GM21390 (cell line): ENCODE measurements at regions not wholly inside any gene's neighbourhood (a gene's known extent, or its start where the extent isn't known, plus 50 kb on each side); places are given as distances from the start of the nearest gene placed in this dataset.

ENCODE experiments used
- ATAC-seq: cut with Tn5 transposase; IDR thresholded peaks from one replicate; pipeline ENCODE4 v1.9.1; 2021; ENCODE audit not compliant: unreplicated experiment

DNA sequence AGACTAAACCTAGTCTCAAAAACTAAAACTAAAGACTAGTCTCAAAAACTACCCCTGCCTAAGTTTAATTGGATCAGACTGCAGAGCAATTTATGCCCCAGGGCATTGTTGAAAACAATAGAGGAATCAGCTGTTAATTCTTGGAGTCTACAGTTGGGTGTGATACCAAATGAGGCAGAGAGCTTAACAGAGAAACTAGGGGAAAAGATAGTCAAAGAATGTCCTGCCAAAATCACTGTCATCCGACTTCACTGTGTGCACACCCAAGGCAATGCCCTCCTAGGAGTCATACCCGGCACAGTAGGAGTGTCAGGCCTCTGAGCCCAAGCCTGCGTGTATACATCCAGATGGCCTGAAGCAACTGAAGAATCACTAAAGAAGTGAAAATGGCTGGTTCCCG is 90.5 kb upstream of the TOMM7 start:
- no peak for ATAC-seq

DNA sequence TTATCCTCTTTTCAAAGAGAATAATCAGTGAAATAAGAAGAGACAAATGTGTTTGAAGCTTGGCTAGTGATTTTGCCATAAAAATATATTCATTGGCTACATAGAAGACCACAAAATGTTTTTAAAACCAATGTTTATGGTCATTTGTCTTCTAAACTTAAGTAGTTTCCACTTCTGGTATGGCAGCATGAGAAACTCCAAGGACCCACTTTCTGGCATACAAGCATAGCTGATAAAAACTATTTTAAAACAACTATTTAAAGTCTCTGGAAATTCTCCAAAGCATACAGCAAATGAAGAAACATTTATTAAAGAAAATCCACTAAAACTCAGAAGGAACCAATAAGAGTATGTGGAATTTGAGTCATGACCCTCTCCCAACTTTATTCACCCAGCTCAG is 89.2 kb upstream of the TOMM7 start:
- no peak for ATAC-seq

DNA sequence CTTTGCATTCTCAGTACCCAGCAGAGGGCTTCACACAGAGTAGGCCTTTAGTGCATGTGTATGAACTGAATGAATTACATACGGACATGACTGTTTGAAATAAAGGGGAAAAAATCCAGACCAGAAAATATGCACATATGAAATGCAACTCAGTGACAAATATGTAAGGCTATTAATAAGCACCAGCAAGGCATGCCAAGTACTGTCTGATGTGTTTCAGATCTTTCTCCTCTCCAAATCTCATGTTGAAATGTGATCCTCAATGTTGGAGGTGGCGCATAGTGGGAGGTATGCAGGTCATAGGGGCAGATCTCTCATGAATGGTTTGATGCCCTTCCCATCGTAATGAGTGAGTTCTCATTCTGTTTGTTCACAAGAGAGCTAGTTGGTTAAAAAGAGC is 87.3 kb upstream of the TOMM7 start:
- no peak for ATAC-seq

DNA sequence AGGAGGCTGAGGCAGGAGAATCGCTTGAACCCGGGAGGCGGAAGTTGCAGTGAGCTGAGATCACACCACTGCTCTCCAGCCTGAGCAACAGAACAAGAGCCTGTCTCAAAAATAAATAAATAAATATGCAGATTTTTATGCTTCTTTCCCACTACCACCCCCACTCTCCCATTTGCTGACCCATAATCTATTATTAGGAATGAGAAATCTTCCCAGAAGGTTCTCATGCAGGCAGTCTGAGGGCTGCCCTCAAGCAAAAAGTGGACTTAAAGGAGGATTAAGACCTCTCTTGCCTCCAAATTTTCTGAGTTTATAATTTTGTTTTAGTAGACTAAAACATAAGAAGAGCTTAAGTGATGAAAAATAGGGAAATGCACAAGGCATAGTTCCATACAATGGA is 85.2 kb upstream of the TOMM7 start:
- ATAC-seq = no peak

DNA sequence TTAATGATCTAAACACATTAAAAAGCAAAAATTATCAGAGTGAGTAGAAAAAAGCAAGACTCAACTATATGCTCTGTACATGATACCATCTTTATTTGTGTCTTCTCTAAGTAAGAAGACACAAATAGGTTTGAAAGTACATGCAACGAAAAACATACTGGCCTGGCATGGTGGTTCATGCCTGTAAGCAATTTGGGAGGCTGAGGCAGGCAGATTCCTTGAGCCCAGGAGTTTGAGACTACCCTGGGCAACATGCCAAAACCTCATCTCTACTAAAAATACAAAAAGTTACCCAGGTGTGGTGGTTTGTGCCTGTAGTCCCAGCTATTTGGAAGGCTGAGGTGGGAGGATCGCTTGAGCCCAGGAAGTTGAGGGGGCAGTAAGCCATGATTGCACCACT is 78.1 kb upstream of the TOMM7 start:
- ATAC-seq = no peak

DNA sequence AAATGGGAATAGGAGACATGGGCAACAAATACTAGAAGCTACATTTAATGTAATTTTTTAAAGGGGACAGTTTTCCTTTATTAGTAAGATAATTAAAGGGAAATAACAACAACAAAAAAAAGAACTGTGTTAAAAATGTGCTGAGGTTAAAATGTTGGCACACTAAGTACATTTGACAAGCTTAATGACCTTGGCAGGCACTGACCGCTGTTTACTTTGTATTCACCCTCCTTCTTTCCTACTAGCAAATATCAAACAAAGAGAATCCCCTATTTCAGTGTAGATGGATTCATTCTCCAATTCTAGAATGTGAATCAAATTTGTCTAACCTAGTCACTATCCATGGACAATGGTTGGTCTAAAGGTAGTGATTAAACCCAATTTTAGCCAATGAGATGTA is 77.5 kb upstream of the TOMM7 start:
- ATAC-seq = no peak

DNA sequence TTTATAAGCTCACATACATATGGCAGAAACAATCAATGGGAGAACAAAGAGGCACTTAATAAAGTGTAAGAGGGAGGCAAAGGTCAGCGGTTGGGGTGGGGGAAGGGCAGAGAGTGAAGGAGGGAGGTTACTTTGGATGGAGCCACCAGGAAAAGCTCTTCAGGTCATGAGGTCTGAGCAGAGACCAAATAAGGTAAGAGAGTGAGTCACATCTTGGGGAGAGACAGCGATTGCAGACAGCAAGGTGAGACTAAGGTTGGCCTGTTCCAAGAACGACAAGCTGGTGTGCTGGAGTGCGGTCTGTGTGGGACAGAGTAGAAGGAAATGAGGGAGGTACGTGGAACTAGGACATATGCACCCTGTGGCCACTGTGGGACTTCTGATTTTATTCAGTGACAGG is 74.3 kb upstream of the TOMM7 start:
- ATAC-seq = no peak

DNA sequence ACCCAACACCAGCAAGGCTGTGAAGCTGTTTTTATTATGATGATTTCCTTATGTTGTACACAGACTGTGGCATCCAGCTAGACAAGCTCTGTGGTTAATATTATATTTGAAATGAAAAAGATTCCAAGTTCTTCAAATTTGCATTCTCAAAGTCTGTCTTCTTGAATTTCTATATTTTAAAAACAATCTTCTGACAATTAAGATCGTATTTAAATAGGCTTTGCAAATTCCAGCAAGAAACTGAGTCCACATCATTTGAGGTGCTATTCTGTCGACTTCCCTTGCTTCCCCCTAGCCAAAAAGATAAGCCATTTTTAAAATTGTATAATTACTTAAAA is 73.1 kb upstream of the TOMM7 start:
- ATAC-seq = no peak

DNA sequence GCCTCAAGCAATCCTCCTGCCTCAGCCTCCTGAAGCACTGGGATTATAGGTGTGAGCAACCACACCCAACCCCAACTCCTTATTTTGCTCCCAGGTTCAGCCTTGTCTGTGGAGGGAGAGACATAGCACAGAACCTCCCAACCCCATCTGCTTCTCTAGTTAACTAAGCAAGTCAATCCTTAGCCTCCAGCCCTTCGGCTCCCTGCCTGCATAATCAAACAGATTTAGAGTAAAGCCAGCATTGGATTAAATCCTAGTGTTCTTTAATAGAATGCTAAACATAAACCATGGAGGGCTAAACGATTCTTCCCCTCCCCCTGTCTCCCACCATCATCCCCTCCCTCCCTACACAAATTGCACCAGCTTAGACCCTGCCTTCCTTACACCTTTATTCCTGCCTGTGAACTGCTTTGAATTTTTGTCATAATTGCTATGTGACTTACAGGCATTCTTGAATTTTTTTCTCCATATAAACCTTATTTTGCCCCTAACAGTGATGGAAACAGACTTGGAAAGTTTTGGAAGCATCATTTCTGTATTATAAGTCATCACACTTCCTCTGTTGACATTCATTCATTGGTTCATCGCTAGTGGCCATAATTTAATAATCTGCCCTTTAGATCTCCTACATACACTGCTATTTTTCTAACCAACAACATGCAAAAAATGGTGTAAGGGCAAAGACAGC is 72.6 kb upstream of the TOMM7 start:
- no peak for ATAC-seq

DNA sequence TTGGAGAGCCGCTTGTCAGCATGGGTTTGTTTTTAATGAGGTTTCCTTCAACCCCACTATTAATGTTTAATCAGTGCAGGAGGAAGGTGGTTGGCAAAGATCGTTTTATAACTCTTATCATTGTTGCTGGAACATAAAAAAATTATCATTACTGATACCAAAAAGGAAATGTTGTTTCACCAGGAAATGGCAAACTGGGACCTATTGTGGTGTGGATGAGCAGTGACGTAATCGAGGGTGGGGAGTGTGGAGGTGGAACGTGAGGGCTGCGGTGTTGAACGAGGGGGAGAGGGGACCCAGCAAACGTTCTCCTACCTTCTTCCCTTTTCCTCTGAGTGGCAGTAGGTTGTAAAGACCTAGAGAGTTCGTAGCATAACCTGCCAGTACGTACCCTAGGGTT is 71.9 kb upstream of the TOMM7 start:
- ATAC-seq = no peak

DNA sequence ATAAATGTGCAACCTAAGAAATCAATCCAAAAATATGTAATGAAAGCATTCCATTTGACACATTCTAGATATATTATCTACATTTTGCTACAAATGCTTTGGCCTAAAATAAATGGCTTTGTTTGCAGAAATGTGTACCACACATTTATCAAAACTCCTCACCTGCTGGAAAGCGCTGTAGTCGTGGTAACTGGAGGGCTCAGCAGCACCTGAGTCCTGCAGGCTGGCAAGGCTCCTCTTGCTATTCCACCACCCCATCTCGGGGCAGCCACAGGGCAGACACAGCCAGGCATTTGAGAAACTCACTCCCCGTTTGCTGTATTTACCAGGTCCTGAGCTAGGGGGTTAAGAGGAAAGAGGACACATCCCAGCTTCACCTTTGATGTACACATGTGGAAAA is 68.1 kb upstream of the TOMM7 start:
- ATAC-seq = no peak

DNA sequence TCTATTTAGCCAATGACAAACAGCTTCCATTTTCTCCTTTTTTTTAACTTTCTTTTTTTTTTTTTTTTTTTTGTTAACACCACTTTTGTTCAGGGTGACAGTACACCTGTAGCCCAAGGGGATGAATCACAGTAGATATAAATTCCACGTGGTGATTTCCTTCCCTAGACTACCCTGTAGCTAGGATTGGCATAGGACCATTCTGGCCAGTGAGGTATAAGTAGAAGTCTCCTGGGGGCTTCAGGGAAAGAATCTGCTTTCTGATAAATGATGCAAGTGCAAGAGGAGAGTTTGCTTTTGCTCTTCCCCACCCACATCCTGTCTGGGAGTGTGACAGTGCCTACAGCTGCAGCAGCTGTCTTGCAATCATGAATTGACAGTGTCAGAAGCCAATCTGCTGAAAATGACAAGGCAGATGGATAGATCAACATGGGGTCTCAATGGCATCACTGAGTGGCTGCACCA is 63.2 kb upstream of the TOMM7 start:
- ATAC-seq = peak; percentile 89

DNA sequence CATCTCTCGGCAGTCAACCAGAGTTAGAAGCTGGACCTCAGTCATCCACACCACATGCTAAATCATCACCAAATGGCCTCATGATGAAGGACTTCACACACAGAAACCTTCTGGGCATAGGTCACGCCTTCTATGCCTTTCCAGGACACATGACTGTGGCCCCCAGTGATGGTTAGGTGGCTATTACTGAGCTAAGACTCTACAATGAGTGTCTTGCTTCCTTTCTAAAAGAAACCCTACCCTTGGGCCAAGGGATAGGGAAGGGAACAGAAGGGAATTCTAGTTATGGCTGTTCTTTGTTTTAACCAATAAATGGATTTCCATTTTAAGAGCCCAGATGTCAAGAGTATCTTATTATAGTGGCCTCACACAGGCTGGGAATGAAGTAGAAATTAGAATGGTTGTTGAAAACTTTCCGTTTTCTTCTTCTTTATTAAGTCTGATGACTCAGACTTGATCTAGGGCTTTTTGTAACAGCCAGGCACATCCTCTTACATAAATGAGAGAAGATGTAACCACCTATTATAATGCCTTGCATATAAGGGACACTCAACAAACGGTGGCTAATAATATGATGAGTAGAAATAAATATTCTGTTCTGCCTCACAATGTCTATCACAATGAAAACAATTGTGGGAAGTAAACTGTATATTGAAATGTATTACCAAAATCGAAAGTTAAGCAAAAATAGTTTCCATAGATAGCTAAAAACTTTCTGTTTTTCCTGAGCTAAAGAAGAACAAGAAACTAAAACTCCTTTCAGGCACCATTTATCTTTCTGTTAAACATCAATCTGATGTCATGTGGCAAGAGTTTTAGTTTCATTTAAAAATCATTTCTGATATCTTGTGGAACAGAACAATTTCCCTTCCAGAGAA is 62.5 kb upstream of the TOMM7 start:
- ATAC-seq = peak; percentile 62

DNA sequence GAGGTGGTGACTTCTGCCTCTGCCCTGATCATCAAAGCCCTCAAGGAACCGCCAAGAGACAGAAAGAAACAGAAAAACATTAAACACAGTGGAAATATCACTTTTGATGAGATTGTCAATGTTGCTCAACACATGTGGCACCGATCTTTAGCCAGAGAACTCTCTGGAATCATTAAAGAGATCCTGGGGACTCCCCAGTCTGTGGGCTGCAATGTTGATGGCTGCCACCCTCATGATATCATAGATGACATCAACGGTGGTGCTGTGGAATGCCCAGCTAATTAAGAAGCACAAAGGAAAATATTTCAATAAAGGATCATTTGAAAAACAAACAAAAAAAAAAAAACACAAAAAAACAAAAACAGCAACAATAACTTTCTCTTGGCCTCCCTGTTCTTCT is 59.5 kb upstream of the TOMM7 start:
- no peak for ATAC-seq

DNA sequence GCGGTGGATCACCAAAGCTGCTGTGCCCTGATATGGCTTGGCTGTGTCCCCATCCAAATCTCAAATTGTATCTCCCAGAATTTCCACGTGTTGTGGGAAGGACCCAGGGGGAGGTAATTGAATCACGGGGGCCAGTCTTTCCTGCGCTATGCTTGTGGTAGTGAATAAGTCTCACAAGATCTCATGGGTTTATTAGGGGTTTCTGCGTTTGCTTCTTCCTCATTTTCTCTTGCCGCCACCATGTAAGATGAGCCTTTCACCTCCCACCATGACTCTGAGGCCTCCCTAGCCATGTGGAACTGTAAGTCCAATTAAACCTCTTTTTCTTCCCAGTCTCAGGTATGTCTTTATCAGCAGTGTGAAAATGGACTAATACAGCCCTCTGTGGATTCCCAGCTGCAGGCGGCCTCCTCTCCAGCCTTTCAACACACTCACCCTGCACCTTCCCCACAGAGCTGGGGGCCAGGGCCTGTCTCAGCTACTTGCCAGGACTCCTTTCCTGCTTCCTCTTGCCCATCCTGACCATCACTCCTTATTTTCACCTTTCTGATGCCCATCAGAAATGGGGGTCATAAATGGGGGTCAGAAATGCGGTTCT is 57.2 kb upstream of the TOMM7 start:
- no peak for ATAC-seq

DNA sequence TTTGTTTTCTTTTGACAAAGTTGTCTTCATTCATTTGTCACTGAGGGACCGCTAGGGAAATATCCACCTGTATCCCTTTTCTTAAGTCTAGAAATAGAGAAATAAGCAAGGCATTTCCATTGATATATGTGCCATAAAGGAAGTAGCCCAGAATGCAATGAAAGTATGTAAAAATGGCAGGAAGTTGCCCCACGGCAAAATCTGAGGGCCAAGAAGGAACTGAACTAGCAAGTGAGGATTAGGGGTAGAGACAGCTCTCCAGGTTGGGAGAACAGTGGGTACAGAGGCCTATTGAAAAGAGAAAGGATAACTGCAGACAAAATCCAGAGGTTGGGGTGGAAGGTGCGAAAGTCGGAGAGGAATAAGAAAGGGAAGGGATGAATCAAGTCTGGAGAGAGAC is 56.6 kb upstream of the TOMM7 start:
- no peak for ATAC-seq

DNA sequence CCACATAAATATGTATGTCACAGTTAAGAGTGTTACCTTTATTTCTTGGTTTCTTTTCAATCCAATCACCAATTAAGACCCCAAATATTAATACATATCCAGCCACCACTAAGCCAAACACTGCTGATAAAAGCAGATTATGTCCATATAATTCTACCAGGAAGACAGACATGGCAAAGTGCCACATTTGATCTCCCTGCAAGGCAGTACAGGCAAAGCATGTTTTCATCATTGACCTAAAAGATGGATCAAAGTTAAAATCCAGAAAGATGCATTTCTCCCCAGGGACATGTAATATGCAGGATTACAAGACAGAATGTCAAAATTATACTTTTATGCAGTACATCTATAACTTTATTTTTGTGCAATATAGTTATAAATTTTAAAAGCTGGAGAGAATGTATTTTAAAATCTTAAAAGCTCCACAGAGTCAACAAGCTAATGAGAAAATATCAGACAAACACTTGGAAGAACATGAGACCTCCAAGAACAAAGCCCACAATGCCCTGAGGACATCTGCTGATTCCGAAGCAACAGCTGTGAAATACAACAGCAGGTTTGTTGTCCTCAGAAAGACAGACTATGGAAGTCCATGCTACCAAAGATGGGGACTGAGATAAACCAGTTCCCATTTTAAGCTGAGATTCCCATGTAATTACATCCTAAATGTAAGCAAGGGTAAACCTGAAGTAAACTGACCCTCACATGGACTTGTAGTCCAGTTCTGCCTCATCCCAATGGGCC is 54.5 kb upstream of the TOMM7 start:
- ATAC-seq = no peak

DNA sequence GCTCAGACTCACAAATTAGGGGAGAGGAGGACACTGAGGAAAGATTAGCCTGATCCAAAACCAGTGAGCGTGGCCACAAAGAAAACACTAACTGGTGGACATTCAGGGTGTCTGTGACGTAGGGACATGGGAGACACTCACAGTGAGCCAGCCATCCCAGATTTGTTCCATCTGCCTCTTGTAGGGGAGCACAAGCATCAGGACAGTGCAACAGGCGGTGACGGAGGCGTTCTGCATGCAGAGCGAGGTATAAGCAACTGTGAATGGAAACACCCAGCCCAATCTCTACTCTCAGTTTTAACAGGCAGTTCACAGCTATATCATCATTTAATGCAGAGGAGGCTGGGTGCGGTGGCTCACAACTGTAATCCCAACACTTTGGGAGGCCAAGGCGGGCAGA is 52.8 kb upstream of the TOMM7 start:
- no peak for ATAC-seq

DNA sequence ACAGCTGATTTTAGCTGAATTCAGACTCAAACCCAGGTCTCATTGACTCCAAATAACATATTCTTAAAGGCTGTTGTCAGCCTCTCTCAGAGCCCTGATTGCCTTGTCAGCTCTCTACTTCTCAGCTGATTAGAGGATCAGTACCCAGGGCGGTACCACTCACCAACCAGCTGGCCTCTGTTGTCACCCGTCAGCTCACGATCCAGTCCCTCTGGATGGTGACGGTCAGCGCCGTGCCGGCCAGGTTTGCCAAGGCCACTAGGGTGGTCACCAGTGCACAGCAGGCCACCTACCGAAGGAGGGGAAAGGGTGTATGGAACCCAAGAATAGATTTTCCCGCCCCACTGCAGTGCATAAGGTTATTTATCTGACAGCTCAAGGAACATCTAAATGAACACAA is 52.3 kb upstream of the TOMM7 start:
- ATAC-seq = no peak
